SK-N-SH (cell line): ENCODE measurements at regions not wholly inside any gene's neighbourhood (a gene's known extent, or its start where the extent isn't known, plus 50 kb on each side); places are given as distances from the start of the nearest gene placed in this dataset.

Source experiments
- EP300 ChIP-seq, 2 experiments: IDR thresholded peaks; 2 replicates each; pipeline versions ENCODE4 v1.4.0 to v1.6.1; 2012; ENCODE audit warnings: borderline replicate concordance in 1 of 2, low read depth in 1 of 2, low read length in 1 of 2
- SMC3 ChIP-seq: IDR thresholded peaks from 2 replicates; pipeline ENCODE4 v1.6.1; 2012; ENCODE audit warnings: low read depth, low read length, improper control_type of control experiment
- YY1 ChIP-seq: IDR thresholded peaks from 2 replicates; pipeline ENCODE4 v1.4.0; 2012; ENCODE audit warnings: low read depth, mild to moderate bottlenecking
- TF ChIP-seq, protein P1 (sequence below): fragments of 200-600 bp; sonication (generic); IDR thresholded peaks from 2 replicates; pipeline ENCODE4 v1.6.1; 2017; ENCODE audit warnings: antibody characterized with exemption, mild to moderate bottlenecking, moderate library complexity

DNA sequence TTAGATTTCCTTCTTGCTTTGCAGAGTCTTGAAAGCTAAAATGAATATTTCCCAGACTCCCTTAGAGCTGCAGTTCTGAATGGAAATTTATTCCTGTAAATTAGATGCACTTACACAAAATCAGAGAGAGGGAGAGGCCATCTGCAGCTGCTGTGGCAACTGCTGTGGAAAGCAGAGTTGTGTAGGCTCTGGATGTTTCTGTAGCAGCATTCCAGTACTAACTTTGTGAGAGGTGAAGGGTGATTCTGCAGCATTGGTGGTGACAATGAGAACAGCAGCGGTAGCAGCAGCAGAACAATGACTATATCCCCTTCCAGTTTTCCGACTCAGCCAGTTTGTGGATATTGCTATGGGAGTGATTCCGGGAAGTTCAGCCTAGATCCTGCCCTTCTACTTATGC lies 433.0 kb upstream of the REG3G start:
- TF ChIP-seq, protein P1, sequence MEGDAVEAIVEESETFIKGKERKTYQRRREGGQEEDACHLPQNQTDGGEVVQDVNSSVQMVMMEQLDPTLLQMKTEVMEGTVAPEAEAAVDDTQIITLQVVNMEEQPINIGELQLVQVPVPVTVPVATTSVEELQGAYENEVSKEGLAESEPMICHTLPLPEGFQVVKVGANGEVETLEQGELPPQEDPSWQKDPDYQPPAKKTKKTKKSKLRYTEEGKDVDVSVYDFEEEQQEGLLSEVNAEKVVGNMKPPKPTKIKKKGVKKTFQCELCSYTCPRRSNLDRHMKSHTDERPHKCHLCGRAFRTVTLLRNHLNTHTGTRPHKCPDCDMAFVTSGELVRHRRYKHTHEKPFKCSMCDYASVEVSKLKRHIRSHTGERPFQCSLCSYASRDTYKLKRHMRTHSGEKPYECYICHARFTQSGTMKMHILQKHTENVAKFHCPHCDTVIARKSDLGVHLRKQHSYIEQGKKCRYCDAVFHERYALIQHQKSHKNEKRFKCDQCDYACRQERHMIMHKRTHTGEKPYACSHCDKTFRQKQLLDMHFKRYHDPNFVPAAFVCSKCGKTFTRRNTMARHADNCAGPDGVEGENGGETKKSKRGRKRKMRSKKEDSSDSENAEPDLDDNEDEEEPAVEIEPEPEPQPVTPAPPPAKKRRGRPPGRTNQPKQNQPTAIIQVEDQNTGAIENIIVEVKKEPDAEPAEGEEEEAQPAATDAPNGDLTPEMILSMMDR, result no peak
- TF ChIP-seq SMC3, result no peak
- no peak for TF ChIP-seq EP300 (IDR thresholded peaks at IDR 0.05; ENCODE audit: borderline replicate concordance in 1 of 2, low read depth in 1 of 2, low read length in 1 of 2)
- no peak for TF ChIP-seq YY1
